ENCODE measurements at regions not wholly inside any gene's neighbourhood (a gene's known extent, or its start where the extent isn't known, plus 50 kb on each side); places are given as distances from the start of the nearest gene placed in this dataset.
A peak's percentile ranks its signal among the peaks of the same experiment; 100 is the strongest.
"Not testable (repeated sequence)": the region's sequence is repeated elsewhere in the genome, so short reads cannot be mapped to it uniquely, and the experiment has no call there.

DNA sequence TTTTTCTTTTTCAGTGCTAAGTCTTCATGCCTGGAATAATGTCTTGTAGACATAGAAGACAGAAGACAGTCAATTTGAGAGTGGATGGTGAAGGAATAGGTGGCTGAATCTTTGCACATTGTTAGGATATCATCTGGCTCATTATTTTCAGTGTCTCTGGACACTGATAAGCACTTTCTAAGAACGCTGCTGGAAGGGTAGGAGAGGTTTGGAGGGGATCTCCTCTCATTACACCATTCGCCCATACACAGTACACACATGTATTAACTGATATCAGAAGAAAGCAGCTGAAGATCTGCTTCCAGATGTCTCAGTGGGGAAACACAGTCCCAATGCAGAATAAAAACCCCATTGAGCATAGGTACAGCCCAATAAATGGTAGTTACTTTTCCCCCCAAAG lies 461.1 kb upstream of the DCN start:
- no peak for DNase-seq

DNA sequence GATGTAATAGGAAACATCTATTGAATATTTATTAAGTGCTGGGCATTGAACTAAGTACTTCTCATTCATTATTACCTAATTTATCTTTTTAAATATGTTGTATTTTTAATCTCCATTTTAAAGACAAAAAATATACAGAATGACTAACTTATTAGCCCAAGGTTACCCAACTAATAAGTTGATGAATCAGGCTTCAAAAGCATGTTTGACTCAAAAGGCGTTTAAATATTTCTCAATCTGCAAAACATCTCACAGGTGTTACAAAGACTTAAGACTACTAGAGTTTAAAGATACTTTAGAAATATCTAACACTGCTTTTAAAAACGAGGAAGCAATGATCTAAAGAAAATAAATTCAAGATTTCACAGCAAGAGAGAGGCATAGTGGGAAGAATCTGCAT lies 457.4 kb upstream of the DCN start:
- DNase-seq: no peak

DNA sequence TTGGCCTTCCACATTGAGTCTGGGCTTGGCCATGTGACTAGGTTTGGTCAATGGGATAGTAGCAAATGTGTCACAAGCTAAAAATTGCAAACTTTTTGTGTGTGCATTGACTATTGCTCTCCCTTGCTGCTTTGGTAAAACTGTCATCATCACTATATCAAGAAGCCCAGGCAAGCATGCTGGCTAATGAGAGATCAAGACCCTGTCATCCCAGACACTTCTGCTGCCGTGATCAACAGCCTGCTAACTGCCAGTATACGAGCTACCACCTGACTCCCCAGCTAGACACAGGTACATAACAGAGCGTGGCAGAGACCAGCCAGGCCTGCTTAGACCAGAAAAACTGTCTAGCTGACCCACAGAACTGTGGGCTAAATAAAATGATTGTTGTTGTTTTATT lies 456.7 kb upstream of the DCN start:
- DNase-seq: no peak

DNA sequence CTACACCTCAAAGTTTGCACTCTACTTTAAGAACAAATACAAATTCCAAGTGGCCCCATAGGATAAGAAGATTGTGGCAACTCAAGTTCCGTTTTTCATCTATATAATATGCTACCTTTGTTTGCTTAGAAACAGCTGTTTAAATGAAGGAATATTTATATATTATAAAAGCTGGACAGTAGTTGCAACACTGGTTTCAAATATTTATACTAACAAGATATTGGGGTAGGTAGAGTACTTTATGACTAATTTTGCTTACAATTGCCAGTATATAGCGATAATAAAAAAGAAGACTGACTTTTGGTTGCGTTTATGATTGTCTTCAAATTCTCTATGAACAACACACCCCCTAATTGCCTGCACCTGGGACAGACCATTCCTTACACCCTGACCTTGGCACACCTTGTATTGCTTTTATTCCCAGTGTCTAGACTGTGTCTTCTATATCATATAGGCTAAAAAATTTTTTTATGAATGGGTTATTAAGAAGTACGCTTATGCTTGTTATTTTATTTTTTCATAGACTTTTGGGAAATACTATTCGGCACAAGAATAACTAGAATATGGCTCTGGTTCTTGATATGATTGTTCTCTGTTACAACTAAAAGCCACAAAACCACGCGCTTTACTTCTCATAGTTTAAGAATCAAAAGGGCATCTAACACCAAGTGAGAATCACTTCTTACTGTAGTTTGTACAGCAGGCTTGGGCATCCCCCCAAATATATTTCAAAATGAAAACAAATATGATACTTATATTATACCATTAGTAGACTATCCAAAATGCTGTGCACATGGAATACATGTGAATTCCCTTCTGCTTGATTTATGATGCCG lies 455.4 kb upstream of the DCN start:
- DNase-seq: no peak

DNA sequence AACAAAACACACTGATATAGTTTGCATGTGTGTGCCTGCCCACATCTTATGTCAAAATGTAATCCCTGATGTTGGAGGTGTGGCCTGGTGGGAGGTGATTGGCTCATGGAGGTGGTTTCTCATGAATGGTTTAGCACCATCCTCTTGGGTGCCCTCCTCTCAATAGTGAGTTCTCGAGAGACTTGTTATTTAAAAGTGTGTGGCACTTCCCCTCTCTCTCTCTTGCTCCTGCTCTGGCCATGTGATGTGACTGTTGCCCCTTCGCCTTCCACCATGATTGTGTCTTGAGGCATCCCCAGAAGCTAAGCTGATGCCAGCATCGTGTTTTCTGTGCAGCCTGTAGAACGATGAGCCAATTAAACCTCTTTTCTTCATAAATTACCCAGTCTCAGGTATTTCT lies 454.1 kb upstream of the DCN start:
- DNase-seq: no peak

DNA sequence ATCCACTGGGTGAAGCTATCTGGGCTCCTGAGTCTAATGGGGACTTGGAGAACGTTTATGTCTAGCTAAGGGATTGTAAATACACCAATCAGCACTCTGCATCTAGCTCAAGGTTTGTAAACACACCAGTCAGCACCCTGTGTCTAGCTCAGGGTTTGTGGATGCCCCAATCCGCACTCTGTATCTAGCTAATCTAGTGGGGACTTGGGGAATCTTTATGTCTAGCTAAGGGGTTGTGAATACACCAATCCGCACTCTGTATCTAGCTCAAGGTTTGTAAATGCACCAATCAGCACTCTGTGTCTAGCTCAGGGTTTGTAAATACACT lies 451.7 kb upstream of the DCN start:
- DNase-seq: not testable (repeated sequence)

DNA sequence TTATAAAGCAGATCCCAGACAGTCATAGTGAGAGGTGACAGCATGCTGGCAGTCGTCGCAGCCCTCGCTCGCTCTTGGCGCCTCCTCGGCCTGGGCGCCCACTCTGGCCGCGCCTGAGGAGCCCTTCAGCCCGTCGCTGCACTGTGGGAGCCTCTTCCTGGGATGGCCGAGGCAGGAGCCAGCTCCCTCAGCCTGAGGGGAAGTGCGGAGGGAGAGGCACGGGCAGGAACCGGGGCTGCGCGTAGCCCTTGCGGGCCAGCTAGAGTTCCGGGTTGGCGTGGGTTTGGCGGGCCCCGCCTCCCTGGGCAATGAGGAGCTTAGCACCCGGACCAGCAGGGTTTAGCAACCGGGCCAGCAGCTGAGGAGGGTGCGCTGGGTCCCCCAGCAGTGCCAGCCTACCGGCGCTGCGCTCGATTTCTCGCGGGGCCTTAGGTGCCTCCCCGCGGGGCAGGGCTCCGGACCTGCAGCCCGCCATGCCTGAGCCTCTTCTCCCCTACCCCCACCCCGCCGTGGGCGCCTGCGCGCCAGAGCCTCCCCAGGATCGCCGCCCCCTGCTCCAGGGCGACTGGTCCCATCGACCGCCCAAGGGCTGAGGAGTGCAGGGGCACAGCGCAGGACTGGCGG lies 451.2 kb upstream of the DCN start:
- no peak for DNase-seq

DNA sequence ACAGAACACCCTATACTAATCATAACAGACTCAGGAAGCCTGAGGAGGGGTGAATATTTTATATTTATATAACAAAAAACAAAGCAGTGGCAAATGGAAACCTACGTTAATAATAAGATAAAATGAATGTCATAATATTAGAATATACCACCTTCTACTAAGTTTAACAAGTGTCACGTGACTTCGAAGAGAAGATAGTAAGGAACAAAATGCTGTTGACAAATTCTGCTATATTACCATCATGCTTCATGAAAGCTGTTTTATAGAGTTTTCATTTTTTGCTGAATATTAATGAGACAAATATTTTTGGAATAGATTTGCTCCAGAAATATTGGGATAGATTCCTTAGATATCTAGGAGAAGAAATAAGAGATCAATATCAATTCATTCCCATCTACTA lies 450.6 kb upstream of the DCN start:
- DNase-seq: no peak

DNA sequence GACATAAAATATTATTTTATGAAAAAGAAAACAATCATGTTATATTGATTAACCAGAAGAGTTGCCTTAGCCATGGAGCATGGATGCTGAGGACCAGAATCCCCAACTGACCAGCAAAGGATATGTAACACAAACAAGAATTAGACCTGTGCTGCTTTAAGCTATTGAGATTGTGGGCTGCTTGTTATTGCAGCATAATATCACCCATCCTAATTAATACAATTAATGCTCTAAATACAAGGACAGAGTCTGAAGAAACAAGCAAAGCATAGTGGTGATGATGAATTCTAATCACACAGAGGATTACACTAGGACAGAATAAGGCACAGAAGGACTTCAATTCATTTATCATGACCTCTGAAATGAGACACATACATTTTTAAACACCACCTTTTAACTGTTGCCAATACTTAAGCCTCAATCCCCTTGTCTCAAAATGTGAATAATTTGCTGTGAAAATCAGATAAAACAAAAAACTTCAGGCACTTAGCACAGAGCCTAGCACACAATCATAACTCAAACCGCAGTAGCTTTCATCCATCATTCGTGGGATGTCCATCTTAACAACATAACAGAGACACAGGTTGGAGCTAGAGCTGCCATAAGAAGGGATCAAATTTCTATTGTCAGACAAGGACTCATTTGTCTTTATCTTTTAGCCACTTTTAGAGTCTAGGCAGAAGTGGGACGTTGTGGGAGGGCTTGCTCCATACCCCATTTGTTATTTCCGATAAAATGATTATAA lies 449.6 kb upstream of the DCN start:
- no peak for DNase-seq

DNA sequence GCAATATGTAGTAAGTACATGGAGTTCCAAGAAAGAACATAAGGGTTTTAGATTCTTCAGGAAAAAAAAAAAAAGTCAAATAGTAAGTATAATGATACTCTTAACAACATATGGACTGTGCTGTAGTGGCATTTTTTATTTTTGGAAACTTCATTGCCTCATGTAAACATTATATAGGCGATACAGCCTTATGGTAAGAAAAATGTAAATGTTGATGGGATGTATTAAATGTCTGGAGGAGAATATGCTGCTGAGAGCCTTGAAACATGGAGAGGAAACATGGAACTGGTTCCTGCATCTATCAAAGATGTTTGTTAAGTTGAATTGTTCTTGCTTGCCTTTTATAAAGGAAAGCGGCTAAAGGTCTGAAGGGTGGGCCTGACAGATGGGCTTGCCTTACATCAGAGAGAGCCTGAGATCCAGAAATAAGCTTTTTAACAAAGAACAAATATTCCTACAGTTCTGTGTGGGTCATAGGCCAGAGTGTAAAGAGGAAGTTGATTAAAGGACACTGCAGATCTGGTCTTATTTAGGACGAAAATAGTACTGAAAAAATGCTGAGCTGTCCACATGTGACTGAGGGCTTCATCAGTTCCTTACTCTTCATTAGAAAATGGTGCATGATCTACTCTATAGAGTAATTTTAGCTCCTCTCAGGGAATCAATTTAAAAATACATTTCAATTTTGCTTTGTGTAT lies 448.1 kb upstream of the DCN start:
- DNase-seq: no peak

DNA sequence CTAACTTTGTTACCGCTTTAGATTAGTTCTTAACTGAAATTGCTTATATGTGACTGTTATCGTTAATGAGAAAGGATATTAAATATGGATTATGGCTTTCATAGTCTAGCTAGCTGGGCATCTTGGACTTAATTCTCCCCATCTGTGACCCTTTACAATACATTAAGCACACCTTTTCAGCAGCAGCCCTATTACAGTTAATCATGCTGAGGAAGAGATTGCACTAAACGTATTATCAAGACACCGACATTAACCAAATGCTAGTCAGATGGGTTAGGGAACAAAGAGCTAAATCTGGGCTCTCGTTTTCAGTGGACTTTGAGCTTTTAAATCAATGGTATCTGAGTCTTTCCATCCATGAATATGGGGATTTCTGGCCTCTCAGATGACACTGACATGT lies 447.5 kb upstream of the DCN start:
- no peak for DNase-seq

DNA sequence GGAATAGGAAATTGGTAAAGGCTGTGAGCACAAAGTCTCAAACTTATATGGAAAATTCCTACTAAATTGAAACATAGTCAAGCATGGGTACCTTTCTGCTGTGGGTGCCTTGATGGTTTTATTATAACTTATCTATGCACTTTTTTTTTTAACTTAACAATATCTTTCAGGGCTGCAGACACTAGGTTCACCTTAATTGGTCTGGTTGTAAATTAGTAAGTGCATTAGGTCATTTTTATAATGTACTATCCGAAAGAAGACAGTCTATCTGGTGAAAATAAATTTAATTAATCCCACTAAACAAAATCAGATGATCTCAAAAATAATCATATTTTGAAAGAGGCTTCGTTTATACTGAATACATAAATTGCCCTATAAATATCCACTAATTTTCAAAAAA lies 446.8 kb upstream of the DCN start:
- no peak for DNase-seq

DNA sequence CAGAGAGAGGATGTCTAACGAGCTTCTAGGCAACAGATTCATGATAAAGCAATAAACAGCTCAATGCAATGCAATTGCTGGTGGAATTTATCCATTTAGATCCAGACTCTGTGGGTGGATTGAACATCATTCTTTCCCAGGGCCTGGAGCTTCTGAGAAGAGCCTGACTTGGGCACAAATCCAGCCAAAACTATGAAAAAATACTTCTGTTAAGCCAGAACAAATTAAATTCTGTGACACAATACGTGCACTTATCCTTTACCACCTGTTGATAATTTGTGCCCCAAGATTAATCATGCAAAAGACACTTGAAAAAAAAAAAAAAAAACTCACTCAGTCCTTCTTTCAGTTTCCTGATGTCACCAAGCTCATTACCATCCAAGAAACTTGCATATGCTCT lies 446.0 kb upstream of the DCN start:
- no peak for DNase-seq

DNA sequence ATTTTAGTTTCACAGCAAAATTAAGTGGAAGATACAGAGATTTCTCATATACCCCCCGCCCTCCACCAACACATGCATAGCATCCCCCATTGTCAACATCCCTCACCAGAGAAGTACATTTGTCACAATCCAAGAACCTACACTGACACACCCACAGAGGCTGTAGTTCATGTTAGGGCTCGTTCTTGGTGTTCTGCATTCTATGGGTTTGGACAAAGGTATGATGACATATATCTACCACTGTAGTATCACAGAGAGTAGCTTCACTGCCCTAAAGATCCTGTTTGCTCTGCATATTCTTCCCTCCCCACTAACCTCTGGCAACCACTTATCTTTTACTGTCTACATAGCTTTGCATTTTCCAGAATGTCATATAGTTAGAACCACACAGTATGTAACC lies 444.6 kb upstream of the DCN start:
- DNase-seq: no peak

DNA sequence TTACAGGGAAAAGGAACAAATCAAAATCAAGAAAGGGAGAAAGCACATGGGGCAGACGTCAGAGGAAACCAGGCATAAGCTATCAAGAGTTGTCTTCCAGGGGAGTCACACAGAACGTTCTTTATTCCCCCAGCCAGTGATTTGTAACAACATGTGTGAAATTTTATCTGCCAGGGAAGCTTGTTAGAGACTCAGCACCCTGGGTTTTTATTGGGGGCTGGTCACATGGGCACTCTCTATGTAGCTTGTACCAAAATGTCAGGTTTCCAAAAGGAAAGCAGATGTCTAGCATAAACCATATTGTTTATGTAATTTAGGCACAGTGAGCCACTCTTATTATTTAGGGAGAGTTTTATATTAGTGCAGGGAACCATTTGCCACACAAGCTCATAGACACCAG lies 440.4 kb upstream of the DCN start:
- no peak for DNase-seq

DNA sequence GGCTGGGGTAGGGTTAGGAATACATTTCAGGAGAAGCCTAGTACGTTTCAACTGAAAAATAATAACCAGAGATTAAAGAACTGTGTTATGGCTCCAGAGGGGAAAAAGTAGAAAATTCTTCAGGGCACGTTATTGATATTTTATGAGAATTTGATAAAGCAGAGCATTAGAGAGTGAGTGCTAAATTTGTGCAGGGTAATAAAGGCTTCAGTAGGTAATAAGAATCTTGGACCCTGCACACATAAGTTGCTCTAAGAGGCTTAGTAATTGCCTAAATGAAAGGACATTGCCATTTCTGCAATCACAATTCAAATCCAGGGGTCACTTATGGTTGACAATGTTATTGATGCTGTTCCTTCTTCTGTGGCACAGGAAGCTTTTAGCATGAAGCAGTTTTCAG lies 439.4 kb upstream of the DCN start:
- DNase-seq: peak in 1 of 2 experiments; percentile 13

DNA sequence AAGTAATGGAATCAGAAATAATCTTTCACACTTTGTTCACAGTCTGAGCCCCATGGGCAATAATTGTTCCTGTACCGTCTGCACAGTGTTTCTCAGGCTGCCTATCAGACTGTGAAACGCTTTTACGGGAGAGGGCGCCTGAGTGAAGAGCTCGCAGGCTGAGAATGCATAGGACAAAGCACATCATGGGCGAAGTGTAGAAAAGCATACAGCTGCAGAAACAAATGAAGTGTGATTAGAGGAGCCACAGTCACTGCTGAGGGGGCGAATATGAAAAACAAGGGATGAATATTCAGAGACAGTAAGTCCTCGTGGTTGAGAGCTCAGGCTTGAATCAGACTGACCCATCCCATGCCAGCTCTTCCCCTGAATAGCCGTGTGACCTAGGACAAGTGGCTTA lies 438.4 kb upstream of the DCN start:
- no peak for DNase-seq

DNA sequence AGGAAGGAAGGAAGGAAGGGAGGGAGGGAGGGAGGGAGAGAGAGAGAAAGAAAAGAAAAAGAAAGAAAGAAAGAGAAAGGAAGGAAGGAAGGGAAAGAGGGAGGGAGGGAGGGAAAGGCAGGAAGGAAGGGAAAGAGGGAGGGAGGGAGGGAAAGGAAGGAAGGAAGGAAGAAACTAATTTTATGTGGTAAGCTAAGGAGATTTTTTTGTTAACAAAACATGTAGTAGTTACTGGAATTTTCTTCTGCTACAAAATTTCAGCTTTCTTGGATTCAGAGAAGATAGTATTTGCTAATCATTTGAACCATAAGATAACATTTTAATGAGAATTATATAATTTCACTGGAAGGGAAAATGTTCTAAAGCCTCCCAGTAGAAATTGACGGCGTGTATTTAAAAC lies 437.8 kb upstream of the DCN start:
- no peak for DNase-seq

DNA sequence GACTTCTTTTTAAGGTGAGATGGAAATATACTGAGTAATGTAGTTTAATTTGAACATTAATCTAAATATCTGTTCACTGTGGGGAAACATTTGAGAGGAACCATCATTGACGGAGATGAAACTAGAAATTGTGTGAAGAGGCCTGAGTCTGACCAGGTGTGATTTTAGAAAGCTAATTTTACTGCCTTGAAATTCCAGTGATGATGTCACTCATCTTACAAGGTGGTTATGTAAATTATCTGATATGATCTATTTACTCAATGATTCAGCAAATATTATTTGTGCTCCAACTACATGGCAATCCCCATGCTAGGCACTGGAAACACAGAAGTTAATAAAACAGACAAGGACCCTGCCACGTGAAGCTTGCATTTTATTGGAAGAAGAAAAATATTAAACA lies 435.7 kb upstream of the DCN start:
- DNase-seq: no peak

DNA sequence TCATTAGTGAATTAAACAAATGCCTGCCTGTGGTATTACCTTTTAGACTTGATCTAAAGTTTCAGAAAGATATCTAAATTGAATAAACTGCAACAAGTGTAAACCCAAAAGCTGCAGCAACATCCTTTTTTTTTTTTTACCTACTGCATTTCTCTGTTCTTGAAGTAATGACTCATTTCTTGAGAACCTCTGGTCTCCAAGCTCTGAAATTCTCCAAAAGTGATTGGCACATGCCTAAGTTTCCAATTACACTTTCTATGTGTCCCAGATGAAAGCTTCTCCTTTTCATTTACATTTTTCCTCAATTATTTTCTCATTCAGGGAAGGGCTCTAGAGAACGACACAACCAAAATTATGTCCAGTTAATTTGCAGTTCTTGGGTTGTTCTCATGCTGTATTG lies 435.2 kb upstream of the DCN start:
- no peak for DNase-seq

DNA sequence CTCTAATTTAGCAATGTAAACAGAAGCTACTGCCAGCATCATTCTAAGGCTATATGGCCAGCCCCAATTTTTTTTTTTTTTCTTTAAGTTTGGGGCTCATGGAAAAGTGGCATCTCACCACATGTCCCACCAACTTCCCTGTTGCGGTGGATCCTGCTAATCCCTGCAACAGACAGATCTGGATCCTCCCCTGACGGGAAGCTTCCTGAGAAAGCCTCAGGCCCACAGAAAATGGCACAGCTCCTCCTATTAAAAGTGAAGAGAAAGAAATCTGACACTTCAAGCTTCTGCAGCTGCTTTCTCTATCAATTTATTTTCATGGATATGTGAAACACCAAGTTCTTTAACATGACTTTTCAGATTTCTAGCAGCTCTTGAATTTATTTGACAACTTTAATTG lies 433.8 kb upstream of the DCN start:
- no peak for DNase-seq

DNA sequence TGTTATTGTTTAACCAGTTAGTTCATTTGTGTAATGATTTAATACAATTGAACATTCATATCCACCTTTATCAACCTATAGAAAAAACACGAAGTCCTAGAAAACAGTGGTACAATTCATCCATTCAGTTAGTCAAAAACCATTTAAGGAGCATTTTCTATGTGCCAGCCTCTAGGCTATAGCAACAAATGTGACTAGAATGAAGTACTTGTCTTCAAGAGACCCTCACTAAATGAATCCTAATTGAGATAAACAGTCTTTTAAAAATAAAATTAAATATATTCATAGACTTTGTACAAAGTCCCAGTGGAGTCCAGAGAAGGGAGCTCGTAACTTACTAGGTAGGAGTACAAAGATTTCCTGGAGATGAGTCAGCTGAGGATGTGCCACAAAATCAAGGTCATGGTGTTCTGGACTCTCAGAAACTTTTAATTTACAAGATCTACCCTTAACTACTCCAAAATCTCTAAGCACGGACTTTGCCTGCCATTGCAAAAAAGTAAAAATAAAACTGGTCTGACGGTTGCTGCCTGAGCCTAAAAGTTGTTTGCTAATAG lies 430.7 kb upstream of the DCN start:
- DNase-seq: no peak

DNA sequence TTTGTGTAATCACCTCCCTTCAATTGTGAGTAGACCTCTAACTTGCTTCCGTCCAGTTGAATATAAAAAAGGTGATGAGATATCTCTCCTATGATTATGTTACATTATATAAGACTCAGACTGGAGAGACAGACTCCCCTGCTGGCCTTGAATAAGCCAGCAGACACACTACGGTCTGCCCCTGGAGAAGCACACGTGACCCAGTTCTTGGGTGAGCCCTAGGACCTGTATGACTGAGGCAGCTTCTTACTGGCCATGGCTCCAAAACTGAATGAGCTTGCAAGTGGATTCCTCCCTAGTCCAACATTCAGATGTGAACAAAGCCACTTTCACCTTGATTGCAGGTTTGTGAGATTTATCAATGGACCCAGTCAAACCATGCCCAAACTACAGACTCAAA lies 427.9 kb upstream of the DCN start:
- no peak for DNase-seq
